ENCODE measurements at regions not wholly inside any gene's neighbourhood (a gene's known extent, or its start where the extent isn't known, plus 50 kb on each side); places are given as distances from the start of the nearest gene placed in this dataset.

- Histone ChIP-seq H3K36me3 (ENCODE audit: control insufficient read depth in 2 of 2, insufficient read depth in 2 of 2, low read length in 1 of 2) (no peaks in the 10 kb centered on the region), H3K4me3 (no peak overlapping the region), H4K20me1 (ENCODE audit: control insufficient read depth, insufficient read depth) (no peaks in the 10 kb centered on the region), H3K9me3 (replicated peaks; ENCODE audit: control insufficient read depth, insufficient read depth, low read length) (no peaks in the 10 kb centered on the region), H3K9ac (ENCODE audit: control insufficient read depth, insufficient read depth, low read length) (no peak overlapping the region), H2AFZ (ENCODE audit: control insufficient read depth, low read depth, low read length) (no peak overlapping the region), H3K27me3 (replicated peaks in 1 of 2; ENCODE audit: control insufficient read depth in 2 of 2, insufficient read depth in 2 of 2, low read length in 1 of 2) (no peaks in the 10 kb centered on the region), H3K4me2 (ENCODE audit: control insufficient read depth, insufficient read depth) (no peak overlapping the region), H3K4me1 (ENCODE audit: control insufficient read depth, insufficient read depth, low read length) (no peaks in the 10 kb centered on the region), H3K27ac (ENCODE audit: control insufficient read depth, insufficient read depth) (no peak overlapping the region), H3K79me2 (ENCODE audit: control insufficient read depth, insufficient read depth, low read length) (no peaks in the 10 kb centered on the region)
- intact Hi-C loops (cut with micrococcal nuclease; ENCODE audit: unreplicated experiment) = no loop called here
- ChIA-PET POLR2A (no interaction called here), CTCF (no interaction called here), SMC1A (ENCODE audit: uncharacterized antibody, unreplicated experiment) (no interaction called here), RAD21 (ENCODE audit: unreplicated experiment) (no interaction called here)
- no TSS peak for BruUV-seq (replicated peaks)
- TF ChIP-seq SKIL (IDR thresholded peaks at IDR 0.05; ENCODE audit: low read depth, poor library complexity, severe bottlenecking) = no peak
- no peak for TF ChIP-seq ZNF217 (IDR thresholded peaks at IDR 0.05)
- TF ChIP-seq ZSCAN29 (IDR thresholded peaks at IDR 0.05) = no peak
- no peak for TF ChIP-seq BMI1 (IDR thresholded peaks at IDR 0.05; ENCODE audit: borderline replicate concordance)
- no peak for TF ChIP-seq HDAC6 (IDR thresholded peaks at IDR 0.05; ENCODE audit: unreplicated experiment)
- TF ChIP-seq CTCF (IDR thresholded peaks at IDR 0.05 in 2 of 3, conservative IDR thresholded peaks at IDR 0.05 in 1 of 3; ENCODE audit: control insufficient read depth in 2 of 3, extremely low read depth in 1 of 3, insufficient read depth in 1 of 3, low read depth in 3 of 3, low read length in 3 of 3) = no peak
- no peak for TF ChIP-seq PML (IDR thresholded peaks at IDR 0.05; ENCODE audit: low read length)
- TF ChIP-seq GATAD2B (conservative IDR thresholded peaks at IDR 0.05; ENCODE audit: low read depth) = no peak
- TF ChIP-seq IKZF2 (IDR thresholded peaks at IDR 0.05) = no peak
- TF ChIP-seq SREBF2 (IDR thresholded peaks at IDR 0.05; ENCODE audit: low read length) = no peak
- TF ChIP-seq MTA3 (IDR thresholded peaks at IDR 0.05; ENCODE audit: borderline replicate concordance, low read length) = no peak
- 0% methylated on average over 1 of the region's 1 CpG for WGBS (ENCODE audit: insufficient coverage, insufficient replicate concordance, low lambda C conversion rate, missing lambda C conversion rate)
- no peak for ATAC-seq
- DNase-seq (ENCODE audit: low read depth, low spot score) = no peak
- in situ Hi-C loops (cut with MboI) = no loop called here
- FAIRE-seq = no peak
Observed at GRCh38 chr4:62912531-62912930, 1496.7 kb downstream of the TECRL start.

Measured in GM12878 (cell line).